ENCODE measurements at regions not wholly inside any gene's neighbourhood (a gene's known extent, or its start where the extent isn't known, plus 50 kb on each side); places are given as distances from the start of the nearest gene placed in this dataset.

DNA sequence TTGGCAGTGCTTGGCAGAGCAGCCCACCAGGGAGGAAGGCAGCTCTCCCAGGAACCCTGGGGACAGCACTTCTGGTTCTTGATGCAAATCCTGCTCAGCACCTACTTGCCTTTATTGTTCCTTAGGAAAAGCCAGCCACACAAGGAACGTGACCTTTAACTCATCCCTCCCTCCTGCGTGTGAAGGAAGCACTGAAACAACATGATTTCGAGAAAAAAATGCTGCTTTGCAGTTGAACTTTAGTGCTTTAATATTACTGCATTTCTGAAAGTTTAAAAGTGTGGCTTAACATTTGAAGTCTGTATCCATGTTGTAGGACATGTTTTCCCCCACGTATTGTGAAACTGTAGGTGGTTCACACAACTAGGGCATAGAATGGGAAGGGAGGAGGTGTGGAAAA is 50.4 kb upstream of the CTNNB1 start:
- TF ChIP-seq, protein P1, sequence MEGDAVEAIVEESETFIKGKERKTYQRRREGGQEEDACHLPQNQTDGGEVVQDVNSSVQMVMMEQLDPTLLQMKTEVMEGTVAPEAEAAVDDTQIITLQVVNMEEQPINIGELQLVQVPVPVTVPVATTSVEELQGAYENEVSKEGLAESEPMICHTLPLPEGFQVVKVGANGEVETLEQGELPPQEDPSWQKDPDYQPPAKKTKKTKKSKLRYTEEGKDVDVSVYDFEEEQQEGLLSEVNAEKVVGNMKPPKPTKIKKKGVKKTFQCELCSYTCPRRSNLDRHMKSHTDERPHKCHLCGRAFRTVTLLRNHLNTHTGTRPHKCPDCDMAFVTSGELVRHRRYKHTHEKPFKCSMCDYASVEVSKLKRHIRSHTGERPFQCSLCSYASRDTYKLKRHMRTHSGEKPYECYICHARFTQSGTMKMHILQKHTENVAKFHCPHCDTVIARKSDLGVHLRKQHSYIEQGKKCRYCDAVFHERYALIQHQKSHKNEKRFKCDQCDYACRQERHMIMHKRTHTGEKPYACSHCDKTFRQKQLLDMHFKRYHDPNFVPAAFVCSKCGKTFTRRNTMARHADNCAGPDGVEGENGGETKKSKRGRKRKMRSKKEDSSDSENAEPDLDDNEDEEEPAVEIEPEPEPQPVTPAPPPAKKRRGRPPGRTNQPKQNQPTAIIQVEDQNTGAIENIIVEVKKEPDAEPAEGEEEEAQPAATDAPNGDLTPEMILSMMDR (IDR thresholded peaks at IDR 0.05) = no peak
- no peak for TF ChIP-seq POLR2A (IDR thresholded peaks at IDR 0.05)

Data from testis (tissue), 2 donors.